Right atrium auricular region (tissue), 2 donors: ENCODE measurements at regions not wholly inside any gene's neighbourhood (a gene's known extent, or its start where the extent isn't known, plus 50 kb on each side); places are given as distances from the start of the nearest gene placed in this dataset.
"Not testable (repeated sequence)": the region's sequence is repeated elsewhere in the genome, so short reads cannot be mapped to it uniquely, and the experiment has no call there.

Experiments
- DNase-seq: peaks from one replicate; pipeline ENCODE4 v3.0.0-alpha.2; 2019; ENCODE audit warnings: low spot score
- H3K27ac ChIP-seq, 2 donors: fragments of 200-600 bp; sonication (generic); 1 replicate in 1 of 2; 2 replicates in 1 of 2; pipeline ENCODE4 v1.5.1; 2016 to 2019
- H3K27me3 ChIP-seq, 2 donors: fragments of 200-600 bp; sonication (generic); one replicate each; pipeline versions ENCODE4 v1.5.1 to v1.6.0; 2017 to 2019
- H3K36me3 ChIP-seq: fragments of 200-600 bp; sonication (generic); one replicate; pipeline ENCODE4 v1.5.1; 2016
- H3K4me1 ChIP-seq, 2 donors: fragments of 200-600 bp; sonication (generic); one replicate each; pipeline versions ENCODE4 v1.5.1 to v1.6.0; 2017 to 2019
- H3K4me3 ChIP-seq, 2 donors: fragments of 200-600 bp; sonication (generic); 1 replicate in 1 of 2; 2 replicates in 1 of 2; pipeline ENCODE4 v1.5.1; 2017 to 2019; ENCODE audit warnings: mild to moderate bottlenecking in 1 of 2, moderate library complexity in 1 of 2
- H3K9me3 ChIP-seq, 2 donors: fragments of 200-600 bp; sonication (generic); one replicate each; pipeline ENCODE4 v1.5.1; 2019
- TF ChIP-seq, protein P1 (sequence below), 2 donors: fragments of 200-600 bp; sonication (generic); IDR thresholded peaks; one replicate each; pipeline ENCODE4 v1.5.1; 2019; ENCODE audit warnings: antibody characterized with exemption in 2 of 2

DNA sequence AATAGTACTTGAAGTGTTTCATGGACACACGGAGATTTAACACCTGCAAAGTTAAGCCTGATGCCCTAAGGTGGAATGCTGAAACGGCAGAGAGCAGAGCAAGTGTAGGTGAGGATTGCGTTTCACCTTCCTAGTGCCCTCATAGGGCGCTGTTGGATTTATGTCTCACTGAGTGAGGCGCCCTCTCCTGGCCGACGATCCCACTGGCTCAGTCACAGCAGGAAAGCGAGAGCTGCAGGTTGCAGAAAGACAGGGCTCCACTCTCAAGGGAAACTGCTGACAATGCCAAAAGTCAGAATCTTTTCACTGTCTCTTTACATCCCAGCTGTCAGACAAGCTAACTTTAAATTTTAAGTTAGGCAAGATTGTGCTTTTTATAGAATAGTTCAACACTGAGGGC, 127.6 kb downstream of the POTEC start:
- TF ChIP-seq, protein P1, sequence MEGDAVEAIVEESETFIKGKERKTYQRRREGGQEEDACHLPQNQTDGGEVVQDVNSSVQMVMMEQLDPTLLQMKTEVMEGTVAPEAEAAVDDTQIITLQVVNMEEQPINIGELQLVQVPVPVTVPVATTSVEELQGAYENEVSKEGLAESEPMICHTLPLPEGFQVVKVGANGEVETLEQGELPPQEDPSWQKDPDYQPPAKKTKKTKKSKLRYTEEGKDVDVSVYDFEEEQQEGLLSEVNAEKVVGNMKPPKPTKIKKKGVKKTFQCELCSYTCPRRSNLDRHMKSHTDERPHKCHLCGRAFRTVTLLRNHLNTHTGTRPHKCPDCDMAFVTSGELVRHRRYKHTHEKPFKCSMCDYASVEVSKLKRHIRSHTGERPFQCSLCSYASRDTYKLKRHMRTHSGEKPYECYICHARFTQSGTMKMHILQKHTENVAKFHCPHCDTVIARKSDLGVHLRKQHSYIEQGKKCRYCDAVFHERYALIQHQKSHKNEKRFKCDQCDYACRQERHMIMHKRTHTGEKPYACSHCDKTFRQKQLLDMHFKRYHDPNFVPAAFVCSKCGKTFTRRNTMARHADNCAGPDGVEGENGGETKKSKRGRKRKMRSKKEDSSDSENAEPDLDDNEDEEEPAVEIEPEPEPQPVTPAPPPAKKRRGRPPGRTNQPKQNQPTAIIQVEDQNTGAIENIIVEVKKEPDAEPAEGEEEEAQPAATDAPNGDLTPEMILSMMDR (IDR thresholded peaks at IDR 0.05), result peak in 1 of 2 donors; percentile 54

DNA sequence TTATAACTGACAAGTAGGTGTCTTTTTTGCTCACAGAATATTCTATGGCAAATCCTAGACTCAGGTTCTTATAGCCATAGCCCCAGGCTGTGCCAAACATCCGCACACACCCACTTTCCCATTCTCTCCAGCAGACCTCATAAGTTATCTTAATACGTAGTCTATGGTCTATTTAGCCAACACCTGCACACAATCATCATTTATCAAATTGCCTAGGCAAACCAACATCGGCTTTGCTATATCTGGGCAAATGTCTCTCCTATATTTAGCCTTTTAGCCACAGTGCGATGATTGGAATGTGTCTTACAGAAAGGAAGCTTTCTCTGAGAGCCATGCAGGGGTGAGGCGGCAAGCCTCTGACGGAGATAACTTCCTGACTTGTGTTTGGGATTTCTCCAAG, 128.0 kb downstream of the POTEC start:
- not testable (repeated sequence) for H3K27me3 ChIP-seq
- peak overlapping the region in 1 of 2 donors; percentile 1 for H3K4me3 ChIP-seq

More for the DNA sequence above, 127.6 kb downstream of the POTEC start:
- H3K36me3 ChIP-seq, H3K9me3 ChIP-seq, H3K27ac ChIP-seq, H3K27me3 ChIP-seq, DNase-seq, H3K4me1 ChIP-seq: not testable (repeated sequence)
- H3K4me3 ChIP-seq, result peak overlapping the region in 1 of 2 donors; percentile 1

DNA sequence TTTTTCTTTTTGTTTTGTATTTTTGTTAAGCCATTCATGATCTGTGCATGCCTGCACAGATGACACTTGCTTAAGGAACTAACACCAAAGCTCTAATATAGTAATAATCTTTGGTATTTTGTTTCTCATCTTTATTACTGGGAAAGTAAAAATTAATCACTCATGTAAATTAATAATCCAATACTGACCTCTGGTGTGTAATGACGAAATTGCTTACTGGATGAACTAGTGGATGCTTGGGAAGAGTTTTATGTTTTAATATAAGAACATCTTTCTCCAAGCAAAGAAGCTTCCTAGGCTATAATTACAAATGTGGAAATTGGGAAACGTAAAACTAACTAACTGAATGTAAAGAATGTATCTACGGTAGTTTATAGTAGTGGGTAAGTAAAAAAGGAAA, 147.9 kb downstream of the POTEC start:
- H3K4me3 ChIP-seq, H3K27ac ChIP-seq, H3K4me1 ChIP-seq, H3K9me3 ChIP-seq, DNase-seq, H3K27me3 ChIP-seq, H3K36me3 ChIP-seq: not testable (repeated sequence)
- TF ChIP-seq, protein P1 (IDR thresholded peaks at IDR 0.05), result peak in 1 of 2 donors; percentile 53

More for the DNA sequence above, 128.0 kb downstream of the POTEC start:
- H3K27ac ChIP-seq, H3K4me1 ChIP-seq, DNase-seq, H3K9me3 ChIP-seq, H3K36me3 ChIP-seq: not testable (repeated sequence)

DNA sequence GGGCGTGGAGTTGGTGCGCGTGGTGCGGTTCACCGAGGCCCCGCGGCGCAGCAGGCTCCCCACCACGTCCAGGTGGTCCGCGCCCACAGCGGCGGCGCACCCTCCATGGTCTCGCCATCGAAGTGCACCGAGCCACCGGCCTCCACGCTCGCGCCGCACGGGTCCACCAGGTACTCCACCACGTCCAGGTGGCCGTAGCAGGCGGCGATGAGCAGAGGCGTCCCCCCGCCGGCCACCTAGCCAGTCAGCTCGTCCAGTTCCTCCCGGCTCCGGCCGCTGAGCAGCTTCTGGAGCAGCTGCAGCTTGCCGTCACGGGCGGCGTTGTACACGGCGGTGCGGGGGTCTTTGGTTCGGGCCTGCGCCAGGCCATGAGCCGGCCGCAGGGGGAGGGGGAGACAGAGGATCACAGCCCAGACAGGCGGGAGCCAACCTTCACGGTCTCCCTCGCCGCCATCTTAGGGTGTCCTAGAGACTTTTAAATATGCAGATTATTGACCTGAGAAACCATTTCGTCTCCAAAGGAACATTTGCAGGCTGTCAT, 149.8 kb downstream of the POTEC start:
- DNase-seq, H3K9me3 ChIP-seq, H3K4me1 ChIP-seq, H3K27me3 ChIP-seq, H3K27ac ChIP-seq, H3K36me3 ChIP-seq, H3K4me3 ChIP-seq: not testable (repeated sequence)

DNA sequence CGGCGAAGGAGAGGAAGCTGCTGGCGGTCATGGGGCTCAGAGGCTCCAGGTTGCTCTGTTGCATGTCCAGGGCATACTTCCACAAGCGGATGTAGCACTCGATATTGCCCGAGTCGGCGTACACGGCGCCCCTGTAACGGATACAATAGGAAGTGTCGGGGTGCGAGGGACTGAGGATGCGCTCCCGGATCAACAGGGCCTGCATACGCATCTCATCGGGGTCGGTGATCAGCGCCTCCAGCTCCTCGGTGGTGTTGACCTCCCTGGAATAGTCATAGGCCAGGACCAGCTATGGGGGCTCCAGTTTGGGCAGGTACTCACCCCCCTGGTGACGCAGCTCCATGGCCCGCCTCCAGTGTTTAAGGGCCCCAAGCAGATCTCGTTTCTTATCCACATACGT, 150.8 kb downstream of the POTEC start:
- not testable (repeated sequence) for H3K27ac ChIP-seq, H3K9me3 ChIP-seq, H3K27me3 ChIP-seq, H3K36me3 ChIP-seq, DNase-seq, H3K4me3 ChIP-seq, H3K4me1 ChIP-seq

DNA sequence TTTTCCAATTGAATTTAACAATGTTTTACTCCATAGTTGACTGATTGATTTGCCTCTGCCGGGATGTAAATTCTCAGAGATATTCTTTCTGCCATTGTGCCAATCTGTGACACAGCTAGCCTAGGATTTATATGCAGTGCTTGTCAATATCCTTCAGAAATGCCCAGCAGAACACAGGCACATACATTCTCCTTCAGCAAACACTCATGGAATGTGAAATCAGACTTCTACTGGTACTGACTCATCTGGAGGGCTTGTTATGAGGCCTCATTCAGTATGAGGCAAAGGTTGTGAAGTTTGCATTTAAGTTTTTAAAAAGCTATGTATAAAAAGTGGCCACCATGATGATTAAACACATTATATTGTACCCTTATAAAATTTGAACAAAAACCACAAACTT, 158.4 kb downstream of the POTEC start:
- H3K27me3 ChIP-seq, H3K9me3 ChIP-seq, H3K27ac ChIP-seq, H3K36me3 ChIP-seq, DNase-seq, H3K4me1 ChIP-seq, H3K4me3 ChIP-seq: not testable (repeated sequence)

DNA sequence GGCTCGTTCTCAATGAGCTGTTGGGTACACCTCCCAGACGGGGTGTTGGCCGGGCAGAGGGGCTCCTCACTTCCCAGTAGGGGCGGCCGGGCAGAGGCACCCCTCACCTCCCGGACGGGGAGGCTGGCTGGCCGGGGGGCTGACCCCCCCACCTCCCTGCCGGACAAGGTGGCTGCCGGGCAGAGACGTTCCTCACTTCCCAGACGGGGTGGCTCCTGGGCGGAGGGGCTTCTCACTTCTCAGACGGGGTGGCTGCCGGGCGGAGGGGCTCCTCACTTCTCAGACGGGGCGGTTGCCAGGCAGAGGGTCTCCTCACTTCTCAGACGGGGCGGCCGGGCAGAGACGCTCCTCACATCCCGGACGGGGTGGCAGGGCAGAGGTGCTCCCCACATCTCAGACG, 160.7 kb downstream of the POTEC start:
- not testable (repeated sequence) for H3K36me3 ChIP-seq, H3K4me1 ChIP-seq, H3K4me3 ChIP-seq, H3K27me3 ChIP-seq, H3K27ac ChIP-seq, DNase-seq, H3K9me3 ChIP-seq

DNA sequence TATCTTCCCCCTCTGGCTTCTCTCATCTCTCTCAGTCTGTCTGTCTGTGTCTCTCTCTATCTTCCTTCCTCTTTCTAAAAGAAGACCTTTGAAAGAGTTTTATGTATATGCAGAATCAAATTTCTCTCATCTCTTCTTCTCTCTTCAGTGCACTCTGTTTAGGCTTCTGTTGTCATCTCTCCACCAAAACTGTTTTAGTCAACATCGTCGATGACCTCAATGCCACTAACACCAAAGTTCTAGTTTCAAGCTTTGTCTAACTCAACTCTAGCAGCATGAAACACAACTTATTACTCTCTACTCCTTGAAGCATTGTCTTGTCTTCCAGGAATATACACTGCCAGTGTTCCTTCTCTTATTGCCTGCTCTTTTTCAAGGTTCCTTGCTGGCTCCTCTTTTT, 163.9 kb downstream of the POTEC start:
- not testable (repeated sequence) for DNase-seq, H3K4me3 ChIP-seq

DNA sequence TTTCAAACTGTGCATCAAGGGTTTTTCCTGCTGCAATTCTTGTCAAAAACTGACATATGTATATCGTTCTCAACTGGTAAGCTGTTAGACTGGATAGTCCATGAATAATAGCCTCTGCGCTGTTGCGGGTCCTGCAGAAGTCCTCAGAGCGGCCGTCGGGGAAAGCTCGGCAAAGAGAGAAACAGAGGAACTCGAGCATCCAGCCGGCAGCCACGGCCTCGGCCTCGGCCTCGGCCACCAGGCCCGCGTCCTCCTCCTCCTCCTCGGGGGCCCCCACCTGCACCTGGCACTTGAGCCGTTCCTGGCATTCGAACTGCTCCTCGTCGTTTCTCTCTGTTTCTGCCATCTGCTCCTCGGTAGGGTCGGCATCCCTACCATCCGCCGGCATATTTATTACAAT, 165.0 kb downstream of the POTEC start:
- not testable (repeated sequence) for H3K27me3 ChIP-seq, H3K36me3 ChIP-seq, H3K4me1 ChIP-seq, H3K4me3 ChIP-seq, H3K9me3 ChIP-seq, DNase-seq, H3K27ac ChIP-seq

More for the DNA sequence above, 163.9 kb downstream of the POTEC start:
- H3K36me3 ChIP-seq, H3K4me1 ChIP-seq, H3K9me3 ChIP-seq, H3K27ac ChIP-seq, H3K27me3 ChIP-seq: not testable (repeated sequence)

DNA sequence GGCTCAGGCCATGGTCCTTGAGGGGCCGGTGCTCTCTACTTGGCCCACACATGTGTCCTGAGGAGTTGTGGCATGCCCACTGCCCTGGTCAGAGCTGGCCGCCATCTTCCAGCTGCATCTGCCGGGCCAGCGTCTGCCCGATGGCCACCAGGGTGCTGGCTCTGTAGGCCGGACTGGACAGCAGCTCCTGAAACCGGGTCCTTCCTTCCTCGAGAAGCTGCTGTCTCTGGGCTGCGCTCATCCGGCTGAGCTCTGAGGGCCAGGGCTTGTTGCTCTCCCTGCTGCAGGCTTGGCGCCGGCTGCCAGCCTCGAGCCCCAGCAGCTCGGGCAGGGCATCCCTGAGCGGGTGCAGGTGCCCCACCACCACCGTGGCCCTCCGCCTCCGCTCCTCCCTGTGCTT, 182.1 kb downstream of the POTEC start:
- H3K4me1 ChIP-seq, H3K27ac ChIP-seq, H3K36me3 ChIP-seq, DNase-seq, H3K9me3 ChIP-seq, H3K27me3 ChIP-seq, H3K4me3 ChIP-seq: not testable (repeated sequence)

DNA sequence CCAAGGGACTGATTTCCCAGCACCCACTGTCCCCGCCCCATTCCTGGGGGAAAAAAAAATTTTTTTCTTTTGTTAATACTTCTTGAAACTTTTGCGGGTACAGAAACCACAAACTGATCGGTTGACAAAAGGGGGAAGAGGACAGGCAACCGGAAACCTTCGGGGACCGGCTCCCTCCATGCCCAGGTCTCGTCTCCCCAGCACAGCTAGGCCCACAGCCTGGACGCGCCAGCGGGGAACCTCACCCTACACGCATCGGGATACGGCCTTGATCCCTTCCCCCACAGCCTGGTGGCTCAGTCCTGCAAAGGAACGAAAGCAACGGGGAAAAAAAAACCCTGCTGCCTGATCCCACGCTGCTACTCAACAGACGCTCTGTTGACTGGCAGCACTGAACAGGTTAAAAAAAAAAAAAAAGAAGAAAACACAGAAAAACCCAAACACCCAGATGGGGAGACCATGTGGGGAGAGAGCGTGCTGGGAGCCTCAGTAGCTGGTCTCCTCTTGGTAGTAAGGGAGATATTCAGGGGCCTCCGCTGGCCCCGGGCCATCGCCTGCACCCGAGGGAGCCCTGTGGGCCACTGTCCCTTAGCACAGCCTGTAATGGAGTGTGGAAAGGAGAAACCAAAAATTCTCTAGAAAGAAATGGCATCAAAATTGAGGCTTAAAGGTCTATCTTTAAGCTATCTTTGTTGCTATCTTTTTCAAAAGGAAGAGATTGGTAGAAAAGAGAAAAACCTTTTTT, 185.7 kb downstream of the POTEC start:
- not testable (repeated sequence) for H3K27me3 ChIP-seq, H3K27ac ChIP-seq, H3K4me3 ChIP-seq, H3K9me3 ChIP-seq, DNase-seq, H3K36me3 ChIP-seq, H3K4me1 ChIP-seq

DNA sequence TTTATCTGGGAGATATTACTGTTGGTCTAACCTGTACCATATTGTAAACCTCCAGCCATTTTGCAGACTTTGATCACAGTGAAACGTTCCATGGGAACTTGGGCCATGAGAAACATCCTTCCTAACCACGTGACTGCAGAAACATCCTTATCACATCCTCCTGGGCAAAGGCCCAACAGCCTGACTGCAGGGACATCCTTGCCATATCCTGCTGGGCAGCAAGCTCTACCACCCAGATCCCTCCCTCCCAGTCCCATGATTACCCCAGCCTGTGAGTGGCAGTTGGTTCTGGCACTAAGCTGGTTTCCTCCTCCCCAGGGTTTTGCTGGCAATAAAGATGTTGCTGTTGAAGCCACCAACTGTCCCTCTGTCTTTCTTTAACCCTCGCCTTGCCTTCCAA, 201.2 kb downstream of the POTEC start:
- not testable (repeated sequence) for H3K4me1 ChIP-seq, H3K4me3 ChIP-seq, DNase-seq

DNA sequence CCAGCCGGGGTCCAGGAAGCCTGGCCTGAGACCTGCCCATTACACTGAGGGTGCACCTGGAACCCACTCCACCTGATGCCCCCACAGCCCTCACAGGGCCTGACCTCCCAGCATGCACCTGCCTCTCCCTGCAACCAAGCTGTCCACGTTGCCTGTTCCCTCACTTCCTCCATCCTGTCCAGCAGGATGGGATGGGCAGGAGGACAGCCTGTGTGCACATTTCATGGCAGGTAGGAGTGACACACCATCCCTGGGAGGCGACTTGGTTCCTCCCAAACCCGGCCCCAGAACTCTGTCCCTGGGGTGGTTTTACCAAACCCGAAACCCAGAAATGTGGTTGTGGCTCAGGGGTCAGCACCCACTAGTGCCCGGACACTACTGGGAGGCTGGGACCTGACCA, 203.8 kb upstream of the ZNF519 start:
- not testable (repeated sequence) for H3K4me1 ChIP-seq, DNase-seq, H3K4me3 ChIP-seq, H3K36me3 ChIP-seq, H3K27ac ChIP-seq, H3K27me3 ChIP-seq, H3K9me3 ChIP-seq

More for the DNA sequence above, 201.2 kb downstream of the POTEC start:
- H3K9me3 ChIP-seq, H3K27ac ChIP-seq, H3K27me3 ChIP-seq, H3K36me3 ChIP-seq: not testable (repeated sequence)
